SK-N-DZ (cell line): ENCODE measurements at regions not wholly inside any gene's neighbourhood (a gene's known extent, or its start where the extent isn't known, plus 50 kb on each side); places are given as distances from the start of the nearest gene placed in this dataset.
"Not testable (repeated sequence)": the region's sequence is repeated elsewhere in the genome, so short reads cannot be mapped to it uniquely, and the experiment has no call there.

ENCODE experiments used
- DNase-seq: peaks from one replicate; pipeline ENCODE4 v3.0.0-alpha.2; 2015; ENCODE audit warnings: low spot score

- DNase-seq = no peak
Observed at GRCh38 chr5:127133071-127133470, 59.8 kb upstream of the C5orf63 start.

- DNase-seq = no peak
Observed at GRCh38 chr5:127136908-127137307, 63.6 kb upstream of the C5orf63 start.

- DNase-seq = no peak
Observed at GRCh38 chr5:127143722-127144121, 70.4 kb upstream of the C5orf63 start.

- no peak for DNase-seq
Observed at GRCh38 chr5:127153031-127153430, 79.7 kb upstream of the C5orf63 start.

- no peak for DNase-seq
Observed at GRCh38 chr5:127153521-127153920, 80.2 kb upstream of the C5orf63 start.

- no peak for DNase-seq
Observed at GRCh38 chr5:127163750-127164149, 90.4 kb upstream of the C5orf63 start.

GRCh38 chr5:127170918-127171600, 97.8 kb upstream of the C5orf63 start:
- no peak for DNase-seq

- no peak for DNase-seq
Observed at GRCh38 chr5:127176769-127177168, 103.5 kb upstream of the C5orf63 start.

- not testable (repeated sequence) for DNase-seq
Observed at GRCh38 chr5:127182631-127183030, 108.0 kb upstream of the MEGF10 start.

GRCh38 chr5:127183332-127183731, 107.3 kb upstream of the MEGF10 start:
- no peak for DNase-seq

- no peak for DNase-seq
Observed at GRCh38 chr5:127184851-127185250, 105.7 kb upstream of the MEGF10 start.

GRCh38 chr5:127186657-127187056, 103.9 kb upstream of the MEGF10 start:
- DNase-seq = no peak

- no peak for DNase-seq
Observed at GRCh38 chr5:127187706-127188105, 102.9 kb upstream of the MEGF10 start.

- no peak for DNase-seq
Observed at GRCh38 chr5:127192150-127192549, 98.4 kb upstream of the MEGF10 start.

- DNase-seq = no peak
Observed at GRCh38 chr5:127192836-127193338, 97.7 kb upstream of the MEGF10 start.

- no peak for DNase-seq
Observed at GRCh38 chr5:127196042-127196441, 94.6 kb upstream of the MEGF10 start.

- DNase-seq = peak; percentile 21
Observed at GRCh38 chr5:127197402-127198167, 93.0 kb upstream of the MEGF10 start.

GRCh38 chr5:127202738-127203137, 87.9 kb upstream of the MEGF10 start:
- not testable (repeated sequence) for DNase-seq

- no peak for DNase-seq
Observed at GRCh38 chr5:127203818-127204217, 86.8 kb upstream of the MEGF10 start.

GRCh38 chr5:127205147-127205546, 85.4 kb upstream of the MEGF10 start:
- no peak for DNase-seq

- no peak for DNase-seq
Observed at GRCh38 chr5:127206320-127207113, 84.1 kb upstream of the MEGF10 start.

- DNase-seq = no peak
Observed at GRCh38 chr5:127210042-127210441, 80.6 kb upstream of the MEGF10 start.
